ENCODE measurements at regions not wholly inside any gene's neighbourhood (a gene's known extent, or its start where the extent isn't known, plus 50 kb on each side); places are given as distances from the start of the nearest gene placed in this dataset.

DNA sequence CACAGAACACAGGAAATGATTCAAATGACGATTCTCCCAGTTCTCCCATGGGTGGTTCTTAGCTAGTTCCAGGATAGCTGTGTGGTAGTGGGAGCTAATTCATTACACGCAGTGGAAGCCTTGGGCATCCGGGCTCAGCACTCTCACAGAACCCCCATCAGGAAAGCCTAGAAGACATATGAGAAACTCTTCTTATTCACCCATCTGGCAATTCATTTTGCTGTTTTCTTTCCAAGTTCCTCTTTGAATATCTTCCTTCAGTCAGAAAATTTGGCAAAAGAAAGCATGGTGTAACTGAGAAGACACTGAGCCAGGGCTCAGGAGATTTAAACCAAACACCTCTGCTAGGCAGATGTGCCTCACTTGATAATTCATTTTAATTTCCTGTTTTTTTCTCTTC, 85.2 kb upstream of the FN1 start:
- Mint-ChIP-seq H3K9me3 (0 out of 2 replicates have a peak, but pooled peaks cover 7% of the 10 kb centered on the region), H3K27me3 (ENCODE audit: low read depth) (no peaks in the 10 kb centered on the region), H3K36me3 (no peaks in the 10 kb centered on the region), H3K4me3 (no peak overlapping the region), H3K4me1 (no peaks in the 10 kb centered on the region), H3K27ac (no peak overlapping the region)
- ATAC-seq (no peak), DNase-seq (ENCODE audit: low spot score) (no peak)
- TF ChIP-seq OVOL2 (CRISPR knock-in tag; IDR thresholded peaks at IDR 0.05; ENCODE audit: borderline replicate concordance) (no peak), ZNF423 (CRISPR knock-in tag; IDR thresholded peaks at IDR 0.05) (no peak), E2F5 (CRISPR knock-in tag; IDR thresholded peaks at IDR 0.05) (no peak), NFE2L1 (CRISPR knock-in tag; IDR thresholded peaks at IDR 0.05) (no peak), SOX15 (CRISPR knock-in tag; IDR thresholded peaks at IDR 0.05) (no peak), TEAD4 (CRISPR knock-in tag; IDR thresholded peaks at IDR 0.05) (no peak), JUN (CRISPR knock-in tag; IDR thresholded peaks at IDR 0.05) (no peak), AFF4 (CRISPR knock-in tag; IDR thresholded peaks at IDR 0.05; ENCODE audit: borderline replicate concordance) (no peak), RELA (CRISPR knock-in tag; IDR thresholded peaks at IDR 0.05; ENCODE audit: borderline replicate concordance) (no peak), HMGA2 (CRISPR knock-in tag; IDR thresholded peaks at IDR 0.05) (no peak), FOXK1 (CRISPR knock-in tag; IDR thresholded peaks at IDR 0.05) (no peak), ZNF232 (CRISPR knock-in tag; IDR thresholded peaks at IDR 0.05) (no peak), CREB1 (CRISPR knock-in tag; IDR thresholded peaks at IDR 0.05) (no peak), RORB (CRISPR knock-in tag; IDR thresholded peaks at IDR 0.05) (no peak), NFYB (CRISPR knock-in tag; conservative IDR thresholded peaks at IDR 0.05; ENCODE audit: low read depth) (no peak), AR (CRISPR knock-in tag; IDR thresholded peaks at IDR 0.05) (no peak)
- TF ChIP-seq, protein P1, sequence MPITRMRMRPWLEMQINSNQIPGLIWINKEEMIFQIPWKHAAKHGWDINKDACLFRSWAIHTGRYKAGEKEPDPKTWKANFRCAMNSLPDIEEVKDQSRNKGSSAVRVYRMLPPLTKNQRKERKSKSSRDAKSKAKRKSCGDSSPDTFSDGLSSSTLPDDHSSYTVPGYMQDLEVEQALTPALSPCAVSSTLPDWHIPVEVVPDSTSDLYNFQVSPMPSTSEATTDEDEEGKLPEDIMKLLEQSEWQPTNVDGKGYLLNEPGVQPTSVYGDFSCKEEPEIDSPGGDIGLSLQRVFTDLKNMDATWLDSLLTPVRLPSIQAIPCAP (CRISPR knock-in tag; IDR thresholded peaks at IDR 0.05) = no peak
- ChIA-PET POLR2A (no interaction called here), CTCF (interaction anchor here (0.7 kb wide), 1 partner anchor 410 kb away, joined by 3 read pairs; no protein-coding TSS in a partner anchor)

DNA sequence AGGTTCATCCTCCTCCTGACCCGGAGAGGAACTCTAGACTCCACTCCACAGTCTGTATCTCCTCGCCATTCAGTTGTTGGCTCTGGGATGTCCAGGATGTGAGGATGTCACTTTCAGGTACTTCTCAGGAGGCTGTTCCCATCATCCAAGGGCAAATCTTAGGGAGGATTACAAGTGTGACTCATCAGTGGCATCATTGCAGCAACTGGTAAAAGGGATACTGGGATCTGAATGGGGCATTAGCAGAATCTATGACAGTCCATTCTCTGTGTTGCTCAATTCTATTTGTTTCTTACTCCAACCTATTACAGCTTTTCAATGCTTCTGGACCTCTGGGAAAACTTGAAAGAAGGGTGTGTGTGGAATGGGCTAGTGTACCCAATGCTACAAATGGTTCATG, 81.5 kb upstream of the FN1 start:
- no peak for TF ChIP-seq NFATC4 (CRISPR knock-in tag; IDR thresholded peaks at IDR 0.05)
- Mint-ChIP-seq H3K4me1 (no peaks in the 10 kb centered on the region), H3K27ac (no peak overlapping the region), H3K9me3 (no peaks in the 10 kb centered on the region), H3K36me3 (no peaks in the 10 kb centered on the region), H3K4me3 (no peak overlapping the region), H3K27me3 (ENCODE audit: low read depth) (no peaks in the 10 kb centered on the region)
- DNase-seq (ENCODE audit: low spot score) (no peak), ATAC-seq (no peak)
- ChIA-PET POLR2A (no interaction called here), CTCF (no interaction called here)
